Astrocyte of the hippocampus (primary cell): ENCODE measurements at regions not wholly inside any gene's neighbourhood (a gene's known extent, or its start where the extent isn't known, plus 50 kb on each side); places are given as distances from the start of the nearest gene placed in this dataset.
"Not testable (repeated sequence)": the region's sequence is repeated elsewhere in the genome, so short reads cannot be mapped to it uniquely, and the experiment has no call there.

Source experiments
- DNase-seq: peaks from one replicate; pipeline ENCODE4 v3.0.0; 2011; ENCODE audit warnings: low read depth, low spot score

- peak; percentile 30 for DNase-seq
Observed at GRCh38 chr1:10939654-10940450, 72.6 kb upstream of the TARDBP start.

- no peak for DNase-seq
Observed at GRCh38 chr1:10940451-10940804, 72.0 kb upstream of the TARDBP start.

- DNase-seq: no peak
Observed at GRCh38 chr1:10940838-10941237, 71.6 kb upstream of the TARDBP start.

GRCh38 chr1:10941891-10942541 is 70.4 kb upstream of the TARDBP start:
- peak; percentile 74 for DNase-seq

GRCh38 chr1:10942542-10942912 is 69.9 kb upstream of the TARDBP start:
- no peak for DNase-seq

- no peak for DNase-seq
Observed at GRCh38 chr1:10943041-10943440, 69.4 kb upstream of the TARDBP start.

GRCh38 chr1:10943991-10944730 is 68.3 kb upstream of the TARDBP start:
- DNase-seq: peak; percentile 65

- DNase-seq: no peak
Observed at GRCh38 chr1:10945991-10946509, 66.4 kb upstream of the TARDBP start.

- no peak for DNase-seq
Observed at GRCh38 chr1:10947181-10947580, 65.3 kb upstream of the TARDBP start.

- DNase-seq: no peak
Observed at GRCh38 chr1:10947691-10948462, 64.6 kb upstream of the TARDBP start.

- no peak for DNase-seq
Observed at GRCh38 chr1:10948463-10948775, 64.0 kb upstream of the TARDBP start.

- DNase-seq: peak; percentile 25
Observed at GRCh38 chr1:10950316-10951172, 61.9 kb upstream of the TARDBP start.

GRCh38 chr1:10951298-10951697 is 61.2 kb upstream of the TARDBP start:
- DNase-seq: not testable (repeated sequence)

GRCh38 chr1:10951961-10952360 is 60.5 kb upstream of the TARDBP start:
- DNase-seq: no peak

GRCh38 chr1:10953505-10954193 is 58.8 kb upstream of the TARDBP start:
- no peak for DNase-seq

GRCh38 chr1:10957133-10957532 is 55.3 kb upstream of the TARDBP start:
- DNase-seq: no peak

- no peak for DNase-seq
Observed at GRCh38 chr1:10958614-10959013, 53.8 kb upstream of the TARDBP start.

- peak; percentile 88 for DNase-seq
Observed at GRCh38 chr1:10960411-10961299, 51.8 kb upstream of the TARDBP start.

- no peak for DNase-seq
Observed at GRCh38 chr1:10961300-10961833, 51.1 kb upstream of the TARDBP start.
